WTC11 (cell line): ENCODE measurements at regions not wholly inside any gene's neighbourhood (a gene's known extent, or its start where the extent isn't known, plus 50 kb on each side); places are given as distances from the start of the nearest gene placed in this dataset.

Experiments used
- ATAC-seq: fragments of 200-7000 bp; cut with Tn5 transposase; 2 replicates; pipeline ENCODE4 v1.10.0; 2021; ENCODE audit warnings: mild to moderate bottlenecking, moderate library complexity
- CTCF ChIA-PET: fragments of 300-600 bp; sonication (Branson Sonifier 250); formaldehyde crosslinking; loops from one replicate; lab custom pipeline; 2021; ENCODE audit warnings: antibody characterized with exemption; lab: Charles Lee
- POLR2A ChIA-PET: fragments of 350-600 bp; sonication (Branson Sonifier 250); formaldehyde crosslinking; loops from one replicate; lab custom pipeline; 2021; ENCODE audit warnings: antibody characterized with exemption; lab: Charles Lee
- DNase-seq: peaks from one replicate; pipeline ENCODE4 v3.0.0; 2021; ENCODE audit warnings: low spot score
- H3K27ac Mint-ChIP-seq: 2 replicates; pipeline ENCODE4 v1.8.0; 2021; ENCODE audit warnings: mixed read lengths
- H3K27me3 Mint-ChIP-seq: 2 replicates; pipeline ENCODE4 v1.8.0; 2021; ENCODE audit warnings: low read depth, mild to moderate bottlenecking, moderate library complexity, mixed read lengths
- H3K36me3 Mint-ChIP-seq: 2 replicates; pipeline ENCODE4 v1.8.0; 2021; ENCODE audit warnings: mixed read lengths
- H3K4me1 Mint-ChIP-seq: 2 replicates; pipeline ENCODE4 v1.8.0; 2022; ENCODE audit warnings: mixed read lengths
- H3K4me3 Mint-ChIP-seq: 2 replicates; pipeline ENCODE4 v1.8.0; 2021; ENCODE audit warnings: mild to moderate bottlenecking, moderate library complexity, mixed read lengths
- H3K9me3 Mint-ChIP-seq: 2 replicates; pipeline ENCODE4 v1.8.0; 2021; ENCODE audit warnings: mixed read lengths
- CREM ChIP-seq: sonication (generic); formaldehyde crosslinking; IDR thresholded peaks from 2 replicates; pipeline ENCODE4 v1.8.1; 2022; ENCODE audit warnings: mild to moderate bottlenecking, missing genetic modification reagents, moderate library complexity
- FOXK1 ChIP-seq: sonication (generic); formaldehyde crosslinking; IDR thresholded peaks from 2 replicates; pipeline ENCODE4 v1.8.0; 2022; ENCODE audit warnings: mild to moderate bottlenecking, moderate library complexity, missing genetic modification reagents
- GABPB1 ChIP-seq: sonication (generic); formaldehyde crosslinking; IDR thresholded peaks from 2 replicates; pipeline ENCODE4 v1.8.1; 2023; ENCODE audit warnings: mild to moderate bottlenecking, missing genetic modification reagents
- JUN ChIP-seq: sonication (generic); formaldehyde crosslinking; IDR thresholded peaks from 2 replicates; pipeline ENCODE4 v1.8.0; 2023; ENCODE audit warnings: mild to moderate bottlenecking, missing genetic modification reagents
- NFE2L1 ChIP-seq: sonication (generic); formaldehyde crosslinking; IDR thresholded peaks from 2 replicates; pipeline ENCODE4 v1.8.1; 2023; ENCODE audit warnings: missing genetic modification reagents
- NR2C2 ChIP-seq: sonication (generic); formaldehyde crosslinking; IDR thresholded peaks from 2 replicates; pipeline ENCODE4 v1.8.0; 2022; ENCODE audit warnings: mild to moderate bottlenecking, missing genetic modification reagents
- NR3C1 ChIP-seq: sonication (generic); formaldehyde crosslinking; conservative IDR thresholded peaks from 2 replicates; pipeline ENCODE4 v1.8.1; 2023; ENCODE audit warnings: low read depth, mild to moderate bottlenecking, missing genetic modification reagents
- SOX15 ChIP-seq: fragments of 250-450 bp; sonication (Bioruptor Pico); IDR thresholded peaks from 2 replicates; pipeline ENCODE4 v1.9.0; 2021; ENCODE audit warnings: mild to moderate bottlenecking
- ZNF121 ChIP-seq: sonication (generic); formaldehyde crosslinking; IDR thresholded peaks from 2 replicates; pipeline ENCODE4 v1.8.0; 2023; ENCODE audit warnings: missing genetic modification reagents
- ZNF138 ChIP-seq: sonication (generic); formaldehyde crosslinking; conservative IDR thresholded peaks from 2 replicates; pipeline ENCODE4 v1.8.1; 2022; ENCODE audit warnings: mild to moderate bottlenecking, moderate library complexity, missing genetic modification reagents
- ZNF219 ChIP-seq: sonication (generic); formaldehyde crosslinking; IDR thresholded peaks from 2 replicates; pipeline ENCODE4 v1.8.0; 2023; ENCODE audit warnings: missing genetic modification reagents, mild to moderate bottlenecking, borderline replicate concordance
- ZNF317 ChIP-seq: sonication (generic); formaldehyde crosslinking; IDR thresholded peaks from 2 replicates; pipeline ENCODE4 v1.8.1; 2023; ENCODE audit warnings: low read depth, mild to moderate bottlenecking, moderate library complexity, missing genetic modification reagents, borderline replicate concordance
- ZNF416 ChIP-seq: fragments of 250-450 bp; sonication (Bioruptor Pico); IDR thresholded peaks from 2 replicates; pipeline ENCODE4 v1.9.0; 2021; ENCODE audit warnings: mild to moderate bottlenecking, inconsistent platforms
- TF ChIP-seq, protein P1 (sequence below): sonication (generic); formaldehyde crosslinking; IDR thresholded peaks from 2 replicates; pipeline ENCODE4 v1.8.1; 2022; ENCODE audit warnings: mild to moderate bottlenecking, moderate library complexity, missing genetic modification reagents
- TF ChIP-seq, protein P2 (sequence below): sonication (generic); formaldehyde crosslinking; IDR thresholded peaks from 2 replicates; pipeline ENCODE4 v1.8.1; 2022; ENCODE audit warnings: low read depth, missing genetic modification reagents, borderline replicate concordance
- TF ChIP-seq, protein P3 (sequence below): sonication (generic); formaldehyde crosslinking; IDR thresholded peaks from 2 replicates; pipeline ENCODE4 v1.8.1; 2023; ENCODE audit warnings: mild to moderate bottlenecking, missing genetic modification reagents, moderate library complexity
- TF ChIP-seq, protein P4 (sequence below): fragments of 200-600 bp; IDR thresholded peaks from 2 replicates; pipeline ENCODE4 v1.8.0; 2022; ENCODE audit warnings: antibody characterized with exemption
- TF ChIP-seq, protein P5 (sequence below): fragments of 250-450 bp; sonication (Bioruptor Pico); IDR thresholded peaks from 2 replicates; pipeline ENCODE4 v1.9.0; 2021; ENCODE audit warnings: mild to moderate bottlenecking
- TF ChIP-seq, protein P6 (sequence below): sonication (generic); formaldehyde crosslinking; IDR thresholded peaks from 2 replicates; pipeline ENCODE4 v1.8.0; 2023; ENCODE audit warnings: missing genetic modification reagents, mild to moderate bottlenecking, borderline replicate concordance
- TF ChIP-seq, protein P7 (sequence below): sonication (generic); formaldehyde crosslinking; IDR thresholded peaks from 2 replicates; pipeline ENCODE4 v1.8.0; 2022; ENCODE audit warnings: mild to moderate bottlenecking, missing genetic modification reagents

DNA sequence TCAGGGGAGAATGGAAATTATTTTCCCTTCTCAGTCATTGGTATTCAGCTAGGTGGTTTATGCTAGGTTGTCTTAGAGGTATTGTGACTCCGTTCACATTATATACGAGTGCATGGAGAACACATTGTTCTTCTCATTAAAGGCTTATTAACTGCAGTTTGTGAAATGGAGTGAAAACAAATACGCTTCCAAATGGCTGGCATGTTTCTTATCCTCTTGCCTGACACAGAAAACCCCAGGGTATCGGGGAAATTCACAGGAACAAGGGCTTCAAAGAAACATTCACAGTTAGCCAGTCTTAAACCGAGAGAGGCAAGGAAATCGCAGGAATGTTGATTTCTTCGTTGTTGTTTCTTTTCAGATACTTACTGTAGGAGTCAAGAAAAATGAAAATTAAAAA is 1047.9 kb upstream of the RBFOX1 start:
- no peak for TF ChIP-seq NFE2L1 (CRISPR knock-in tag)
- no peak for TF ChIP-seq NR2C2 (CRISPR knock-in tag)
- TF ChIP-seq FOXK1 (CRISPR knock-in tag) = no peak
- TF ChIP-seq ZNF219 (CRISPR knock-in tag) = no peak
- TF ChIP-seq JUN (CRISPR knock-in tag) = no peak
- TF ChIP-seq, protein P1, sequence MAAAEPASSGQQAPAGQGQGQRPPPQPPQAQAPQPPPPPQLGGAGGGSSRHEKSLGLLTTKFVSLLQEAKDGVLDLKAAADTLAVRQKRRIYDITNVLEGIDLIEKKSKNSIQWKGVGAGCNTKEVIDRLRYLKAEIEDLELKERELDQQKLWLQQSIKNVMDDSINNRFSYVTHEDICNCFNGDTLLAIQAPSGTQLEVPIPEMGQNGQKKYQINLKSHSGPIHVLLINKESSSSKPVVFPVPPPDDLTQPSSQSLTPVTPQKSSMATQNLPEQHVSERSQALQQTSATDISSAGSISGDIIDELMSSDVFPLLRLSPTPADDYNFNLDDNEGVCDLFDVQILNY (CRISPR knock-in tag) = no peak
- no peak for TF ChIP-seq NR3C1
- no peak for TF ChIP-seq ZNF416 (CRISPR knock-in tag)
- no peak overlapping the region for H3K4me3 Mint-ChIP-seq
- H3K27me3 Mint-ChIP-seq = peaks cover 9% of the 10 kb centered on the region

DNA sequence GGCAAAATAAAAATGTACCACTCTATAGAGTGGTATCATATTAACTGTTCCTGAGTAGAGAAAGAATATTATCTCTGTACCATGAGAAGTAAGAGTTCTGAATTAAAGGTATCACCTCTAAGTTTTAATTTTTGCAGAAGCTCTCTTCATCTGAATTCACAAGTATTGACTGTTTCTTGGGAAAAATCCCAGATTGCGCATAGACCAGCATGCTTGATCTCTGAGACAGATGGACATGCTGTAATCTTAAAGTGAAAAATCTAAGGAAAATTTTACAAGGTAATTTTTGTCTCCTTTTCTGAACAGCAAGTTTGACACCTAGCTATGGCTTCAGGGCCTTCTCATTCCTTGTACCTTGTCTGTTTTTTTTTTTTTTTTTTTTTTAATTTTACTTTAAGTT is 1050.7 kb upstream of the RBFOX1 start:
- DNase-seq = no peak
- Mint-ChIP-seq H3K27me3 (peaks cover 11% of the 10 kb centered on the region), H3K4me3 (no peak overlapping the region), H3K4me1 (no peaks in the 10 kb centered on the region), H3K27ac (no peak overlapping the region), H3K36me3 (peaks cover 80% of the 10 kb centered on the region), H3K9me3 (peaks cover 84% of the 10 kb centered on the region)
- no peak for ATAC-seq
- TF ChIP-seq, protein P2, sequence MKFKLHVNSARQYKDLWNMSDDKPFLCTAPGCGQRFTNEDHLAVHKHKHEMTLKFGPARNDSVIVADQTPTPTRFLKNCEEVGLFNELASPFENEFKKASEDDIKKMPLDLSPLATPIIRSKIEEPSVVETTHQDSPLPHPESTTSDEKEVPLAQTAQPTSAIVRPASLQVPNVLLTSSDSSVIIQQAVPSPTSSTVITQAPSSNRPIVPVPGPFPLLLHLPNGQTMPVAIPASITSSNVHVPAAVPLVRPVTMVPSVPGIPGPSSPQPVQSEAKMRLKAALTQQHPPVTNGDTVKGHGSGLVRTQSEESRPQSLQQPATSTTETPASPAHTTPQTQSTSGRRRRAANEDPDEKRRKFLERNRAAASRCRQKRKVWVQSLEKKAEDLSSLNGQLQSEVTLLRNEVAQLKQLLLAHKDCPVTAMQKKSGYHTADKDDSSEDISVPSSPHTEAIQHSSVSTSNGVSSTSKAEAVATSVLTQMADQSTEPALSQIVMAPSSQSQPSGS (CRISPR knock-in tag) = no peak
- TF ChIP-seq CREM (CRISPR knock-in tag) = no peak
- TF ChIP-seq, protein P3, sequence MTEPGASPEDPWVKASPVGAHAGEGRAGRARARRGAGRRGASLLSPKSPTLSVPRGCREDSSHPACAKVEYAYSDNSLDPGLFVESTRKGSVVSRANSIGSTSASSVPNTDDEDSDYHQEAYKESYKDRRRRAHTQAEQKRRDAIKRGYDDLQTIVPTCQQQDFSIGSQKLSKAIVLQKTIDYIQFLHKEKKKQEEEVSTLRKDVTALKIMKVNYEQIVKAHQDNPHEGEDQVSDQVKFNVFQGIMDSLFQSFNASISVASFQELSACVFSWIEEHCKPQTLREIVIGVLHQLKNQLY (CRISPR knock-in tag) = no peak
- TF ChIP-seq JUN (CRISPR knock-in tag) = no peak
- TF ChIP-seq ZNF121 (CRISPR knock-in tag) = no peak
- no peak for TF ChIP-seq ZNF138 (CRISPR knock-in tag)
- TF ChIP-seq, protein P4, sequence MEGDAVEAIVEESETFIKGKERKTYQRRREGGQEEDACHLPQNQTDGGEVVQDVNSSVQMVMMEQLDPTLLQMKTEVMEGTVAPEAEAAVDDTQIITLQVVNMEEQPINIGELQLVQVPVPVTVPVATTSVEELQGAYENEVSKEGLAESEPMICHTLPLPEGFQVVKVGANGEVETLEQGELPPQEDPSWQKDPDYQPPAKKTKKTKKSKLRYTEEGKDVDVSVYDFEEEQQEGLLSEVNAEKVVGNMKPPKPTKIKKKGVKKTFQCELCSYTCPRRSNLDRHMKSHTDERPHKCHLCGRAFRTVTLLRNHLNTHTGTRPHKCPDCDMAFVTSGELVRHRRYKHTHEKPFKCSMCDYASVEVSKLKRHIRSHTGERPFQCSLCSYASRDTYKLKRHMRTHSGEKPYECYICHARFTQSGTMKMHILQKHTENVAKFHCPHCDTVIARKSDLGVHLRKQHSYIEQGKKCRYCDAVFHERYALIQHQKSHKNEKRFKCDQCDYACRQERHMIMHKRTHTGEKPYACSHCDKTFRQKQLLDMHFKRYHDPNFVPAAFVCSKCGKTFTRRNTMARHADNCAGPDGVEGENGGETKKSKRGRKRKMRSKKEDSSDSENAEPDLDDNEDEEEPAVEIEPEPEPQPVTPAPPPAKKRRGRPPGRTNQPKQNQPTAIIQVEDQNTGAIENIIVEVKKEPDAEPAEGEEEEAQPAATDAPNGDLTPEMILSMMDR = no peak
- TF ChIP-seq, protein P5, sequence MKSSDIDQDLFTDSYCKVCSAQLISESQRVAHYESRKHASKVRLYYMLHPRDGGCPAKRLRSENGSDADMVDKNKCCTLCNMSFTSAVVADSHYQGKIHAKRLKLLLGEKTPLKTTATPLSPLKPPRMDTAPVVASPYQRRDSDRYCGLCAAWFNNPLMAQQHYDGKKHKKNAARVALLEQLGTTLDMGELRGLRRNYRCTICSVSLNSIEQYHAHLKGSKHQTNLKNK (CRISPR knock-in tag) = no peak
- TF ChIP-seq, protein P1 (CRISPR knock-in tag) = no peak
- TF ChIP-seq, protein P6, sequence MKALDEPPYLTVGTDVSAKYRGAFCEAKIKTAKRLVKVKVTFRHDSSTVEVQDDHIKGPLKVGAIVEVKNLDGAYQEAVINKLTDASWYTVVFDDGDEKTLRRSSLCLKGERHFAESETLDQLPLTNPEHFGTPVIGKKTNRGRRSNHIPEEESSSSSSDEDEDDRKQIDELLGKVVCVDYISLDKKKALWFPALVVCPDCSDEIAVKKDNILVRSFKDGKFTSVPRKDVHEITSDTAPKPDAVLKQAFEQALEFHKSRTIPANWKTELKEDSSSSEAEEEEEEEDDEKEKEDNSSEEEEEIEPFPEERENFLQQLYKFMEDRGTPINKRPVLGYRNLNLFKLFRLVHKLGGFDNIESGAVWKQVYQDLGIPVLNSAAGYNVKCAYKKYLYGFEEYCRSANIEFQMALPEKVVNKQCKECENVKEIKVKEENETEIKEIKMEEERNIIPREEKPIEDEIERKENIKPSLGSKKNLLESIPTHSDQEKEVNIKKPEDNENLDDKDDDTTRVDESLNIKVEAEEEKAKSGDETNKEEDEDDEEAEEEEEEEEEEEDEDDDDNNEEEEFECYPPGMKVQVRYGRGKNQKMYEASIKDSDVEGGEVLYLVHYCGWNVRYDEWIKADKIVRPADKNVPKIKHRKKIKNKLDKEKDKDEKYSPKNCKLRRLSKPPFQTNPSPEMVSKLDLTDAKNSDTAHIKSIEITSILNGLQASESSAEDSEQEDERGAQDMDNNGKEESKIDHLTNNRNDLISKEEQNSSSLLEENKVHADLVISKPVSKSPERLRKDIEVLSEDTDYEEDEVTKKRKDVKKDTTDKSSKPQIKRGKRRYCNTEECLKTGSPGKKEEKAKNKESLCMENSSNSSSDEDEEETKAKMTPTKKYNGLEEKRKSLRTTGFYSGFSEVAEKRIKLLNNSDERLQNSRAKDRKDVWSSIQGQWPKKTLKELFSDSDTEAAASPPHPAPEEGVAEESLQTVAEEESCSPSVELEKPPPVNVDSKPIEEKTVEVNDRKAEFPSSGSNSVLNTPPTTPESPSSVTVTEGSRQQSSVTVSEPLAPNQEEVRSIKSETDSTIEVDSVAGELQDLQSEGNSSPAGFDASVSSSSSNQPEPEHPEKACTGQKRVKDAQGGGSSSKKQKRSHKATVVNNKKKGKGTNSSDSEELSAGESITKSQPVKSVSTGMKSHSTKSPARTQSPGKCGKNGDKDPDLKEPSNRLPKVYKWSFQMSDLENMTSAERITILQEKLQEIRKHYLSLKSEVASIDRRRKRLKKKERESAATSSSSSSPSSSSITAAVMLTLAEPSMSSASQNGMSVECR (CRISPR knock-in tag) = no peak
- TF ChIP-seq ZNF317 = no peak
- TF ChIP-seq GABPB1 (CRISPR knock-in tag) = no peak
- TF ChIP-seq SOX15 (CRISPR knock-in tag) = no peak
- TF ChIP-seq, protein P7, sequence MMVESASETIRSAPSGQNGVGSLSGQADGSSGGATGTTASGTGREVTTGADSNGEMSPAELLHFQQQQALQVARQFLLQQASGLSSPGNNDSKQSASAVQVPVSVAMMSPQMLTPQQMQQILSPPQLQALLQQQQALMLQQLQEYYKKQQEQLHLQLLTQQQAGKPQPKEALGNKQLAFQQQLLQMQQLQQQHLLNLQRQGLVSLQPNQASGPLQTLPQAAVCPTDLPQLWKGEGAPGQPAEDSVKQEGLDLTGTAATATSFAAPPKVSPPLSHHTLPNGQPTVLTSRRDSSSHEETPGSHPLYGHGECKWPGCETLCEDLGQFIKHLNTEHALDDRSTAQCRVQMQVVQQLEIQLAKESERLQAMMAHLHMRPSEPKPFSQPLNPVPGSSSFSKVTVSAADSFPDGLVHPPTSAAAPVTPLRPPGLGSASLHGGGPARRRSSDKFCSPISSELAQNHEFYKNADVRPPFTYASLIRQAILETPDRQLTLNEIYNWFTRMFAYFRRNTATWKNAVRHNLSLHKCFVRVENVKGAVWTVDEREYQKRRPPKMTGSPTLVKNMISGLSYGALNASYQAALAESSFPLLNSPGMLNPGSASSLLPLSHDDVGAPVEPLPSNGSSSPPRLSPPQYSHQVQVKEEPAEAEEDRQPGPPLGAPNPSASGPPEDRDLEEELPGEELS = no peak
- CTCF ChIA-PET = no interaction called here
- POLR2A ChIA-PET = no interaction called here

More for the DNA sequence above, 1047.9 kb upstream of the RBFOX1 start:
- Mint-ChIP-seq H3K4me1 (no peaks in the 10 kb centered on the region), H3K36me3 (peaks cover 86% of the 10 kb centered on the region), H3K9me3 (peaks cover 91% of the 10 kb centered on the region), H3K27ac (no peak overlapping the region)
- POLR2A ChIA-PET = no interaction called here
- DNase-seq (no peak), ATAC-seq (no peak)
- CTCF ChIA-PET = no interaction called here
